ENCODE measurements at regions not wholly inside any gene's neighbourhood (a gene's known extent, or its start where the extent isn't known, plus 50 kb on each side); places are given as distances from the start of the nearest gene placed in this dataset.

GRCh38 chr14:27096091-27096490 is 498.3 kb upstream of the NOVA1 start:
- BruUV-seq (replicated peaks), result no TSS peak
- in situ Hi-C loops (cut with HindIII; ENCODE audit: low pct_unique_long_range_greater_than_20kb, low sequenced_read_pairs), result no loop called here
- Histone ChIP-seq H3K4me3 (ENCODE audit: low read depth in 2 of 2, low read length in 2 of 2) (no peak overlapping the region), H3K4me1 (ENCODE audit: control insufficient read depth, insufficient read depth, low read length) (no peaks in the 10 kb centered on the region), H3K9me3 (ENCODE audit: control insufficient read depth, insufficient read depth, low read depth, low read length) (no peaks in the 10 kb centered on the region), H3K36me3 (ENCODE audit: control insufficient read depth, insufficient read depth, low read length) (no peaks in the 10 kb centered on the region), H3K27ac (ENCODE audit: low read length) (no peak overlapping the region), H3K27me3 (ENCODE audit: control insufficient read depth, insufficient read depth, low read length) (no peaks in the 10 kb centered on the region)
- TF ChIP-seq REST (IDR thresholded peaks at IDR 0.05; ENCODE audit: insufficient read depth in 1 of 2, low read depth in 2 of 2, low read length in 1 of 2) (no peak), POLR2AphosphoS5 (IDR thresholded peaks at IDR 0.05; ENCODE audit: low read depth, low read length) (no peak), TCF7L2 (IDR thresholded peaks at IDR 0.05; ENCODE audit: low read depth, low read length) (no peak), CTCF (IDR thresholded peaks at IDR 0.05) (no peak), SIN3A (IDR thresholded peaks at IDR 0.05; ENCODE audit: borderline replicate concordance, insufficient read depth, low read depth, low read length) (no peak)
- DNase-seq (ENCODE audit: low read depth, low spot score), result no peak
- ChIA-PET CTCF (no interaction called here), POLR2A (no interaction called here)
- no peak for ATAC-seq
- intact Hi-C loops (cut with micrococcal nuclease; ENCODE audit: unreplicated experiment), result no loop called here

- Histone ChIP-seq H3K4me3 (ENCODE audit: low read depth in 2 of 2, low read length in 2 of 2) (no peak overlapping the region), H3K9me3 (ENCODE audit: control insufficient read depth, insufficient read depth, low read depth, low read length) (no peaks in the 10 kb centered on the region), H3K27me3 (ENCODE audit: control insufficient read depth, insufficient read depth, low read length) (no peaks in the 10 kb centered on the region), H3K4me1 (ENCODE audit: control insufficient read depth, insufficient read depth, low read length) (no peaks in the 10 kb centered on the region), H3K27ac (ENCODE audit: low read length) (no peak overlapping the region), H3K36me3 (ENCODE audit: control insufficient read depth, insufficient read depth, low read length) (no peaks in the 10 kb centered on the region)
- BruUV-seq (replicated peaks), result no TSS peak
- TF ChIP-seq POLR2AphosphoS5 (IDR thresholded peaks at IDR 0.05; ENCODE audit: low read depth, low read length) (no peak), REST (IDR thresholded peaks at IDR 0.05; ENCODE audit: insufficient read depth in 1 of 2, low read depth in 2 of 2, low read length in 1 of 2) (no peak), CTCF (IDR thresholded peaks at IDR 0.05) (no peak), TCF7L2 (IDR thresholded peaks at IDR 0.05; ENCODE audit: low read depth, low read length) (no peak), SIN3A (IDR thresholded peaks at IDR 0.05; ENCODE audit: borderline replicate concordance, insufficient read depth, low read depth, low read length) (no peak)
- POLR2A ChIA-PET, result no interaction called here
- in situ Hi-C loops (cut with HindIII; ENCODE audit: low pct_unique_long_range_greater_than_20kb, low sequenced_read_pairs) (no loop called here), intact Hi-C loops (cut with micrococcal nuclease; ENCODE audit: unreplicated experiment) (no loop called here)
- CTCF ChIA-PET, result no interaction called here
- ATAC-seq (no peak), DNase-seq (ENCODE audit: low read depth, low spot score) (no peak)
Observed at GRCh38 chr14:27098451-27098850, 500.6 kb upstream of the NOVA1 start.
